Heart right ventricle (tissue), 16 donors: ENCODE measurements at regions not wholly inside any gene's neighbourhood (a gene's known extent, or its start where the extent isn't known, plus 50 kb on each side); places are given as distances from the start of the nearest gene placed in this dataset.

ENCODE experiments used
- ATAC-seq, 8 donors: fragments of 200-7000 bp; cut with Tn5 transposase; one replicate each; pipeline ENCODE4 v1.9.1; 2020; ENCODE audit warnings: mild to moderate bottlenecking in 8 of 8, moderate library complexity in 8 of 8, moderate number of reproducible peaks in 1 of 8
- DNase-seq, 2 donors: peaks; one replicate each; pipeline ENCODE4 v3.0.0-alpha.2; 2020
- H3K27ac ChIP-seq, 10 donors: fragments of 200-600 bp; sonication (generic) in 2 of 10; one replicate each; pipeline versions ENCODE4 v1.5.0 to v1.8.0; 2020 to 2022; ENCODE audit warnings: mild to moderate bottlenecking in 3 of 10
- H3K27me3 ChIP-seq, 7 donors: fragments of 200-600 bp; one replicate each; pipeline ENCODE4 v1.8.0; 2021 to 2022; ENCODE audit warnings: mild to moderate bottlenecking in 2 of 7
- H3K36me3 ChIP-seq, 9 donors: fragments of 200-600 bp; sonication (generic) in 1 of 9; one replicate each; pipeline versions ENCODE4 v1.5.0 to v1.8.0; 2020 to 2022; ENCODE audit warnings: mild to moderate bottlenecking in 2 of 9
- H3K4me1 ChIP-seq, 9 donors: fragments of 200-600 bp; sonication (generic) in 1 of 9; one replicate each; pipeline versions ENCODE4 v1.5.0 to v1.8.0; 2020 to 2022; ENCODE audit warnings: mild to moderate bottlenecking in 4 of 9
- H3K4me3 ChIP-seq, 10 donors: fragments of 200-600 bp; sonication (generic) in 2 of 10; one replicate each; pipeline versions ENCODE4 v1.5.0 to v1.8.0; 2020 to 2022; ENCODE audit warnings: mild to moderate bottlenecking in 7 of 10, moderate library complexity in 2 of 10
- H3K9me3 ChIP-seq, 11 donors: fragments of 200-600 bp in 10 of 11; sonication (generic) in 2 of 11; one replicate each; pipeline versions ENCODE4 v1.5.0 to v1.8.0; 2013 to 2022; ENCODE audit warnings: mild to moderate bottlenecking in 2 of 11, control low read depth in 1 of 11, moderate library complexity in 1 of 11
- WGBS, 2 donors: extraction: QIAGEN DNeasy Blood & Tissue Kit; methylation state at CpG; one replicate each; pipeline ENCODE4 v1.1.7; 2013; ENCODE audit warnings: inconsistent platforms in 1 of 2; 5-methylcytosine and 5-hydroxymethylcytosine counted together
- intact Hi-C, 10 donors: fragments of 100-400 bp; cut with DNase I; formaldehyde crosslinking; loops; one replicate each; pipeline versions ENCODE4 v1.11.1 to v1.14.2; 2022
- TF ChIP-seq, protein P1 (sequence below), 9 donors: fragments of 200-600 bp; sonication (generic) in 2 of 9; IDR thresholded peaks; one replicate each; pipeline versions ENCODE4 v1.5.0 to v1.8.0; 2021 to 2022; ENCODE audit warnings: antibody characterized with exemption in 9 of 9, mild to moderate bottlenecking in 5 of 9, moderate library complexity in 1 of 9
- donor health status: Arrhythmogenic right ventricular cardiomyopathy.
- donor health status: ischemic (EF 13 %, LVEDD 7.1; RV severe dilation, severe dysfunction).
- donor health status: healthy with polysubstance abuse.
- donor health status: DM: no; HTN: yes; CAD: no.
- donor health status: DM: no; HTN: no; CAD: no.
- donor health status: ischemic (EF 25% LVEDD 6.9; RV normal size, moderate dysfunction).
- donor health status: ischemic (EF 25% LVEDD 5.7; RV mildly dilated, moderate dysfunction).
- donor health status: healthy.
- donor health status: DM: yes; HTN: yes; CAD: no.
- donor health status: Ischemic cardiomyopathy.
- donor health status: ischemic (EF 35%, LVEDD 5.7; RV mildly dilated, moderate dysfunction).
- donor health status: nonischemic (EF 11% LVEDD 7.7; RV severe dilation, severe dysfunction).
- donor health status: DM: yes; HTN: yes; CAD: no.
- donor health status: PGD.
- donor health status: ischemic (EF 29% LVEDD 5.4; RV normal size, mild dysfunction).
- donor health status: nonischemic (EF 23%, LVEDD 6.1; RV moderate dilation, normal function).

DNA sequence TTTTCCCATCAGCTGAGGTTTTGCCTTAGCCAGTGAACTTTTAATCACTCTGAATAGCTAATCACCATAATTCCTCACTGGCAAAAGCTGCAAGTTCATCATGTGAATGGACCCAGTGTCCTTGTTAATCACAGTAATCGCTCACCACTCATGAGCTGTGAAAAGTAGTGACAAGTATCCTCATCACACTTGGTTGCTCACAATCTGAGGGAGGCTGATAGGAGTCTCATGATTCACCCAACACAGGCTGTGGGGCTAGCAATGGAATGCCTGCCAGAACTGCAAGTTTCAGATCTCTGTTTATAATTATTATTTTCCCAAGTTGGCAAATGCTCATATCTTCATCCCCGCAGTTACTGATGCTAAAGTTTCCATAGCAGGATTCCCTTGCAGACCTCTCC is 467.2 kb downstream of the KIF4B start:
- WGBS, 2 donors = 24 to 38% methylated on average over 2 of the region's 2 CpGs
- TF ChIP-seq, protein P1, sequence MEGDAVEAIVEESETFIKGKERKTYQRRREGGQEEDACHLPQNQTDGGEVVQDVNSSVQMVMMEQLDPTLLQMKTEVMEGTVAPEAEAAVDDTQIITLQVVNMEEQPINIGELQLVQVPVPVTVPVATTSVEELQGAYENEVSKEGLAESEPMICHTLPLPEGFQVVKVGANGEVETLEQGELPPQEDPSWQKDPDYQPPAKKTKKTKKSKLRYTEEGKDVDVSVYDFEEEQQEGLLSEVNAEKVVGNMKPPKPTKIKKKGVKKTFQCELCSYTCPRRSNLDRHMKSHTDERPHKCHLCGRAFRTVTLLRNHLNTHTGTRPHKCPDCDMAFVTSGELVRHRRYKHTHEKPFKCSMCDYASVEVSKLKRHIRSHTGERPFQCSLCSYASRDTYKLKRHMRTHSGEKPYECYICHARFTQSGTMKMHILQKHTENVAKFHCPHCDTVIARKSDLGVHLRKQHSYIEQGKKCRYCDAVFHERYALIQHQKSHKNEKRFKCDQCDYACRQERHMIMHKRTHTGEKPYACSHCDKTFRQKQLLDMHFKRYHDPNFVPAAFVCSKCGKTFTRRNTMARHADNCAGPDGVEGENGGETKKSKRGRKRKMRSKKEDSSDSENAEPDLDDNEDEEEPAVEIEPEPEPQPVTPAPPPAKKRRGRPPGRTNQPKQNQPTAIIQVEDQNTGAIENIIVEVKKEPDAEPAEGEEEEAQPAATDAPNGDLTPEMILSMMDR (IDR thresholded peaks at IDR 0.05) = no peak
- H3K36me3 ChIP-seq = no peaks in the 10 kb centered on the region
- H3K27me3 ChIP-seq = no peaks in the 10 kb centered on the region
- intact Hi-C loops = loop anchor here in 5 of 10 donors (1.0 to 10.0 kb wide), 9 partner anchors 244 to 388 kb away; no protein-coding TSS in a partner anchor
- peaks cover 0 to 12% (median 0%) of the 10 kb centered on the region in 11 donors for H3K9me3 ChIP-seq
- no peak overlapping the region for H3K4me3 ChIP-seq
- DNase-seq = peak in 1 of 2 donors; percentile 39
- H3K4me1 ChIP-seq = peaks cover 0 to 14% (median 0%) of the 10 kb centered on the region in 9 donors
- H3K27ac ChIP-seq = peak overlapping the region; percentile 3 to 85 (median 74)
- peak; percentile 82 to 98 (median 96) for ATAC-seq

DNA sequence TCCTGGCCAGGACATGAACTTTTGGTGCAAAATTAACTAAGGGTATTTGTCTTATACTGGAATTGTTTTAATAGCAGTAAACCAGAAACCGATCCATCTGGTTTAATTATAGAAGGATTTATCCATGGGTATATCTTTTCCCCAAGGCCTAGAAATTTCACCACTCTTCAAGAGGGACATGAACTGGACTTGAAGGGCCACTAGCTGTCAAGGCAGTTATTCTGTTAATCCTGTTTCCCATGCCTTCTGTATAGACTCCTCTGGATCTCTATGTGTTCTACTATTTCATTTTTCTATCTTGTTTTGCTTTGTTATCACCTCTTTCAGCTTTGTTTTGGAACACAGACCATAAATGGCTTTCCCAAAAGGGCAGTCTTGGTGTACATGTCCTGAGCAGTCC is 467.6 kb downstream of the KIF4B start:
- TF ChIP-seq, protein P1 (IDR thresholded peaks at IDR 0.05) = no peak
- ATAC-seq (peak in 6 of 8 donors; percentile 8 to 59 (median 32)), DNase-seq (no peak)
- intact Hi-C loops = loop anchor here in 5 of 10 donors (2.0 to 10.0 kb wide), 8 partner anchors 244 to 389 kb away; no protein-coding TSS in a partner anchor
- Histone ChIP-seq H3K4me3 (no peak overlapping the region), H3K4me1 (peaks cover 0 to 17% (median 0%) of the 10 kb centered on the region in 9 donors), H3K36me3 (no peaks in the 10 kb centered on the region), H3K9me3 (peaks cover 0 to 7% (median 0%) of the 10 kb centered on the region in 11 donors), H3K27me3 (no peaks in the 10 kb centered on the region), H3K27ac (peak overlapping the region; percentile 3 to 85 (median 74))
- 32 to 42% methylated on average over 1 of the region's 1 CpG for WGBS, 2 donors

DNA sequence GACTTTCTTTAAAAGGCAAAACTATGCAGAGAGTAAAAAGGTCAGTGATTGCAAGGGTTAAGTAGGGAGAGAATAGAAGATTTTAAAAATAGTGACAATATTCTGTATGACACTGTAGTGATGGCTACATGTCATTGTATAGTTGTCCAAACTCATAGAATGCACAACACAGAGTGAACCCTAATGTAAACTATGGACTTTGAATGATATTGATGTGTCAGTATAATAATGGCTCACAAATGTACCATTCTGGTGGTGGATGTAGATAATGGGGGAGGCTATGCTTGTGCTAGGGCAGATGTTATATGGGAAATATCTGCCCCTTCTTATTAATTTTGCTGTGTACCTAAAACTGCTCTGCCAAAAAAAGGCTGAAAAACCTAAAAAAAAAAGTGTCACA is 468.9 kb downstream of the KIF4B start:
- ATAC-seq (no peak), DNase-seq (no peak)
- peak overlapping the region in 8 of 10 donors; percentile 4 to 85 (median 76) for H3K27ac ChIP-seq
- intact Hi-C loops = loop anchor here in 5 of 10 donors (5.0 to 10.0 kb wide), 7 partner anchors 242 to 390 kb away; no protein-coding TSS in a partner anchor
- H3K4me1 ChIP-seq = peaks cover 0 to 17% (median 0%) of the 10 kb centered on the region in 9 donors
- H3K36me3 ChIP-seq = no peaks in the 10 kb centered on the region
- H3K27me3 ChIP-seq = no peaks in the 10 kb centered on the region
- TF ChIP-seq, protein P1 (IDR thresholded peaks at IDR 0.05) = no peak
- H3K9me3 ChIP-seq = no peaks in the 10 kb centered on the region
- no peak overlapping the region for H3K4me3 ChIP-seq

DNA sequence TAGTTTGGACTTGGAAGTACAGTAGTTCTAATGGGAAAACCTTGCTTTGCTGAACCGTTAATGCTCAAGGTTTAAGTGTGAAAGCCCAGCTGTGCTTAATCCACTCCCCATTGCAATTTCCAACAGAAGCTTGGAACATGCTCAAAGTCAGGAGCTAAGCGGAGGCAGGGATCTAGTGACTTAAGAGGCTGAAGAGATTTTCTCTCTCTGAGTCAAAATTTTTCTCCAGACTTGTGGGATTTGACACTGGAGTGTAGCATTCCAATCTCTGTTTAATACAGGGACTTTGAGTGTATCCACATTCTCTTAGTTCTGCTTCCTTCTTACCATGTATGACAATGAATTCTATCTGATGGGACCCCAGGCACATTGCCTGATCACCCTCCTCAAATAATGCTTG is 471.8 kb downstream of the KIF4B start:
- Histone ChIP-seq H3K27ac (peak overlapping the region in 2 of 10 donors; percentile 7 to 20), H3K4me3 (no peak overlapping the region), H3K27me3 (no peaks in the 10 kb centered on the region), H3K36me3 (no peaks in the 10 kb centered on the region), H3K4me1 (peaks cover 0 to 15% (median 0%) of the 10 kb centered on the region in 9 donors), H3K9me3 (peaks cover 0 to 12% (median 0%) of the 10 kb centered on the region in 11 donors)
- 29 to 36% methylated on average over 2 of the region's 2 CpGs for WGBS, 2 donors
- no peak for DNase-seq
- TF ChIP-seq, protein P1 (IDR thresholded peaks at IDR 0.05) = no peak
- intact Hi-C loops = loop anchor here in 4 of 10 donors (10.0 kb wide), 3 partner anchors 239 to 341 kb away; no protein-coding TSS in a partner anchor
- ATAC-seq = no peak
